ENCODE measurements at regions not wholly inside any gene's neighbourhood (a gene's known extent, or its start where the extent isn't known, plus 50 kb on each side); places are given as distances from the start of the nearest gene placed in this dataset.

DNA sequence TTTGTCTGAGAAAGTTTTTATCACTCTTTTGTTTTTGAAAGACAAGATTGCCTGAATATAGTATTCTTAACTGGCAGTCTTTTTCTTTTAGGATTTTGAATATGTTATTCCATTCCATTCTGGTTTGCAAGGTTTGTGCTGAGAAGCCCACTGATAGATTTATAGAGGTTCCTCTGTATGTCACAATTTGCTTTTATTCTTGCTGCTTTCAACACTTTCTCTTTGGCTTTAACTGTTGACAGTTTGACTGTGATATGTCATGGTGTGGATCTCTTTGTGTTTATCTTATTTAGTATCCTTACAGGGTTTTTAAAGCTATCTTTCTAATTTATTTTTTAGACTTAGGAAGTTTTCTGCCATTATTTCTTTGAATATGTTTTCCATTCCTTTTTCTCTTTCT is 331.2 kb upstream of the ATP11B start:
- no peak for DNase-seq (ENCODE audit: low read depth)

DNA sequence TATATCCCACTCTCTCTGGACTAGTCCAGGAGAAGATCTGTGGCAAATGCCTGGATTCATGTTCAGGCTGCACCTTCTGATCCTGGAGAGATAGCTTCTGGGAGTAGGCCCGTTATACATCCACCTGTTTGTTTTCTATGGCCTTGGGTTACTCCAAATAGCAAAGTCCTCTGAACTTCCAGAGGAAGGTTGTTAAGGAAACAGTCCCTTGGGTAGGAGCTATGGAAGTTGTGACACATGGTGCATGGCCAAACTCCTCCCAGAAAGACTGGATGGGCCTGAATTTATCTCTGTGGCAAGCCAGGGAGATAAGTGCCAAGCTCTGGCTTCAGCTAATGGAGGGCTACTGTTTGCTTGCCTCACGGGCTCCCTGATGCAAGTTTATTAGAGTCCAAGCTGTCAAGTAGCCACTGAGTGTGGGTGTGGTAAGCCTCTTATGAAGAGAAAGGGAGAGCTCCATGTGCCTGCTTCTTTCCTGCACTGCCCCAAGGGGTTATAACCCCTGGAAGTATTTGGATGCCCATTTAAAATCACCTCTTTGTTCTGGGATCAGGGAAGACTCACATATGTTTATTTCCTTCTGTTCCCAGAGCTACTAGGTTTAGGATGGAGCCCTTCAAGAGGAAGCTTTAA is 328.7 kb upstream of the ATP11B start:
- DNase-seq (ENCODE audit: low read depth) = no peak

DNA sequence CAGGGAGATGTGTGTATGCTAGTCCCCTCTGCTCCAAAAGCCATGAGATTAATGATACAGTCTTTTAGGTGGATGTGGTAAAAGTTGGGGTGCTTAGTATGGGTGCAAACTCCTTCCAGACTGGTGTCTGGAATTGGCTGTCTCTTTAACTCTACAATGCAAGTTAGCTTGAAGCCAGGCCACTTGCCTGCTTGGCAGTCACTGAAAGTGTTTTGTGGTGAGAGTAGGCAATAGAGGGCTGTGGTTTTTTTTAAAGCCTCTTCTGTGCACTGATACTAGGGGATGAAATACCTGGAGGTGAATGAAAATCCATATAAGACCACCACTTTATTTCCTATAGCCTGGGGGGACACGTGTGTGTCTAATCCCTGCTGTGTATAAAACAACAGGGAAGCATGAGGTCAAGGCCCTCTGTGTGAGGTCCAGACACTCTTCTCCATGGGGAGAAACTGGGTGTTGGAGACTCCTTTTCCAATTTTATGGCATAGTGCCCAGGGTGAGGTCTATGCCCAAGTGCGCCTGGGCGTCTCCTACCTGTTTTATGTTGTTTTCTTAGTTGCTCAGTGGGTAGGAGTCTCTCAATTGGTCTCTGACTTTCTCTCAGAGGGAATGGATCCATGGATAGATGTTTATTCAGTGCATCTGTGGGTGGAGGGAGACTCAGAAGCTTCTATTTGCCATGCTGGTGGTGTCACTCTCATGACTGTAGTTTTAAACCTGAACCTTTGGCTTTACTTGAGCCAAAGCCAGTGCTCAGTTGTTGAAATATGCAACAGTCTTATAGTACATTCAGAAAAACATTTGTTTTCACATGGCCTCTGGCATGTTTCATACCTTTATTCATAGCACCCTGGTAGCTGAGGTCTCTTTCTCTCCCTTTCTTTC is 327.8 kb upstream of the ATP11B start:
- no peak for DNase-seq (ENCODE audit: low read depth)

DNA sequence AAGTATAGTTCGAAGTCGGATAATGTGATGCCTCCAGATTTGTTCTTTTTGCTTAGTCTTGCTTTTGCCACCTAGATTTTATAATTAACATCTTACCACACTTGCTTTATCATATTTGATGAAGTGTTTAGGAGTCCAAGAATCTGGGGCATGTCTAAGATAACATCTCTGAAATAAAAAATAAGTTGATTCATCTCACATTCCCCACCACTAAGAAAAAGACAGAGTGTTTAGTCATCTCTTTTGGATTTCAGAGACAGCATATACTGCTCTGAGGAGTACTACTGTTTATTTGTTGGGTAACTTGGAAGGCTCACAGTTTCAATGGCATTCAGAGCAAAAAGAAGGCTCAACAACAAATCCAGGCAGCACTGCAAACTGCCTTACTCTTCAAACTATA is 324.2 kb upstream of the ATP11B start:
- DNase-seq (ENCODE audit: low read depth) = no peak

DNA sequence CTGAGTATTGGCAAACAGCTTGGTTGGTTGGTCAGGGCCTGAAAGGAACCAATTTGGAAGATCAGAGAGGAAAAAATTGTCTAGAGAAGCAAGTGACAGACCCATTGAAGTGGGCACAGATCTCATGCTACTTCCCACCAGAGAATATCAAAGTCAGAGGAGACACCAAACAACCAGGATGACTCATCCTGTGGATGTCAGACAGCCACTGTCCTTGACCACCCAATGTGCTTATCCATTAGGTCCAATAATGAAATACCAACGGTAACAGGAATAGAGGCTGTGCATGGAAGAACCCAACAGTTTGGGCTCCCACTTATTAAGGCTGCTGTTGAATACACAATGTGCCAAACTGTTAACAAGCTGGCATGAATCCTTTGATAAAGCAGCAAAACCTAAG is 323.1 kb upstream of the ATP11B start:
- no peak for DNase-seq (ENCODE audit: low read depth)

DNA sequence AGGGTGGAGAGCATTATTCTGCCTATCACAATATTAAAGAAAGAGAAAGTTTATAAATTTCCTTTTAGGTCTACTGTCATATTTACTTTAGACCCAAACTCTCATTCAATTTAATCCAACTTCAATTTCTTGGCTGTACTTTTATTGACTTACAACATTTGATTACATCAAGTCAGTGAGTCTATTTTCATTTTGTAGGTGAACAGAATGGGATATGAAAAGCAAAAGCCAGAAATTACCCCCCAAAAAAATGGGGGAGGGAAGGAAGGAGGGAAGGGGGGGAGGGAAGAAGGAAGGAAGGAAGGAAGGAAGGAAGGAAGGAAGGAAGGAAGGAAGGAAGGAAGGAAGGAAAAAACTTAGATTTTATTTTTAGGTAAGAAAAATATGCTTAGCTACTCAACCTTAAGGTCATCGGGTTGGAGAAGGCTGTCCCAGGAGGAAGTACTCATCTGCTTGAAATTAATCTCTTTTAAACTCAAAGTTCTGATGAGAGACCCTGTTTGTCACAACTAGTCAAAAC is 320.1 kb upstream of the ATP11B start:
- no peak for DNase-seq (ENCODE audit: low read depth)

DNA sequence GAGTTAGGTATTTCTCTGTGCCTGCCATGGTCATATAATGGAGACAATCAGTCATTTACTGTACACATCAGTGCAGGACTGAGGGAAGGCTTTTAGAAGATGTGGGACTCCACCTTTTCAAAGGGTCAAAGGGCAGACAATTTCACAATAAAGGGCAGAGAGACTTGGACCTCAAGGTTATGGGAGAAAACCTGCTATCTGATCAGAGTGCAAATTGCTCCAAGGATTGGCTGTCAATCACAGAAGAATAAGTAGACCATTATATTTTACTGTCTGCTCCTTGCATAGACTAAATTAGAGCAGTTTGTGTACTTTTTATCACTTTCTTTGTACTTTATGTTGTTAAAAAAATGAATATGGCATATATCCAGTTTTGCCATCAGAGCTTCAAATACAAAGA is 314.9 kb upstream of the ATP11B start:
- no peak for DNase-seq (ENCODE audit: low read depth)

DNA sequence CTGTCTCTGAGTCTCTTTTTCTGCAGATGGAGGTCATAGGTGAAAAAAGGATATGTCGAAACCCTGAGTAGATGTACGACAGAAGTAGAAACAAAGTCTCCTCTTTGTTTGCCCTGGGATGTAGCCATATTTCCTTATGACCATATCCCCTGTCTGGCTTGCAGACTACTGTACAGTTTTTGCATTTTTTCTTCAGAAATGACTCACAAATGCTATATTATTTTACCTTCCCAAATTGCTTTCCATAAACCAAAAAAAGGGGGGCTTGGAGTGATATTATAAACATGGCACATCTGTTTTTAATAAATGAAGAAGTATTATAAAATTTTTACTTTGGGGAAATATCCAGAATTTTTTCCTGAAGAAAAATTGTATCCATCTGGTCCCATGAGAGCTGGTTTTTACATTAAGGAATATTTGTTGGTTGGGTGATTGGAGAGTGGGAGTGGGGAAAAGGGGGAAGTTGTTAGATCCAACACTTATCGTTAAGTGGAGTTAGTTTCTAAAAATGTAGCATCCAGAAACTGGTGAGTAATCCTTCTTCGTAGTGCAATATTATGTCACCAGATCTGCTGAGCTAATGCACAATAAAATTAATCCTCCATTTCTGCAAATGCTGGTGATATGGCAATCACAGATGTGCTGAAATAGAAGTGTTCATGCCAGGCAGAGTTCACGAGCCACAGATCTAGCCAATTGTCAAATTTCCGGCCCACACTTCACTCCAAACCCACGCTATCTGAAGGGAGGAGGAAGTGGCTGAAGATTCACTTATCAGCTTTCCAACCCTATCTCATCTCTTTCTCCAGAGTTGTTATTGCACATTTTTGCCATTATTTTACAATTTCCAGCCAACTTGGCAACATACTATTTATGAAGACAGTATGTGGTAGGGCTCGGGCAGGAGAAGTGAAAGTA is 313.6 kb upstream of the ATP11B start:
- no peak for DNase-seq (ENCODE audit: low read depth)

DNA sequence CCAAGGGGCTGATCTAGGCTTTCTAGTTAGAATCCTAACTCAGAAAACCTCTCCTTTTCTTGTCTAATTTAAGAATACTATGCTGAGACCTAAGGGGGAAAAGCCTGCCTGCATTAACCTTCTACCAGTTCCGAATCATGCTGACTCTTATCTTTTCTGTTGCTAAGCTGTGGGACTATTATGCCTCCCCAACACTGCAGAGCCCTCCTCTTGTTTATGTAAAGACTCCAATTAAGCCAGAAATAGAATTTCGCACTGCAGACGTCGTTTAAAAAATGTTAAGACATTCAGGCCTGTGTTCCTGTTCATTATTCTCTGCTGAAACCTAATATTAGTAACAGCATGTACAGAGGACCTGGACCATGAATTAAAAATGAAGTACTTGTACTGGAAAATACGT is 310.6 kb upstream of the ATP11B start:
- no peak for DNase-seq (ENCODE audit: low read depth)

DNA sequence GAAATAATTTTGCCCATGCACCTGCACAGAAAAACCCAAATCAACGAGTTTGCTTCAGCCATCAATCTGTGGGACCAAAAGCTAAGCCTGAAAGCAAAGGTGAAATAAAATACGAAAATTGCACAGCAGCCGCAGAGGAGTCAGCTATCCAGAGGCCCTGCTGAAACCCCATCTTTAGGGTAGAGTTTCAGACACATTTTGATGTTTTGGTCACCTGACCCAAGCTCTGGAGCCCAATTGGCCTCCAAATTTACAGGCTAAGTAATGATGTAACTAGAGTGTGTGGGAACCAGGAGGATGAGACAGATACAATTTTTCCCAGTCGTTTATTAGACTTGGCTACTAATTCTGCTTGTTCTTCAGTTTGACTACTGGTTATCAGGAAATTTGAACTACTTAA is 308.6 kb upstream of the ATP11B start:
- no peak for DNase-seq (ENCODE audit: low read depth)

DNA sequence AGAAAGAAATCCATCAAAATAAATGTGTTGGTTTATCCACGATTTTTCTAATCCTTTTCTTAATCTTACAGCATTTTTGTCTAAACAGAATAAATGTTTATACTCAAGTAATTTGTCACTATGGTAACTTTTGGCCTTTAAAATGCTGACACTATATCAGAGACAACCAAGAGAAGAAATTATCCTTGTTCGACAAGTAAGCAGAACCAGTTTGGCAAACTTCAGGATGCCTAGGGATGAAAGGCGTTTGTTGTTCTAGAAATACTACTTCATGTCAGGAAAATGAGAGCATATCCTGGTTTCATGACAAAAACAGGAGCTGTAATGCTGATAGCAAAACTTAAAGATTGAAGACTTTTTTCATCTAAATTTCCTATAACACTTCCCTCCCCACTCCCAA is 308.0 kb upstream of the ATP11B start:
- no peak for DNase-seq (ENCODE audit: low read depth)

DNA sequence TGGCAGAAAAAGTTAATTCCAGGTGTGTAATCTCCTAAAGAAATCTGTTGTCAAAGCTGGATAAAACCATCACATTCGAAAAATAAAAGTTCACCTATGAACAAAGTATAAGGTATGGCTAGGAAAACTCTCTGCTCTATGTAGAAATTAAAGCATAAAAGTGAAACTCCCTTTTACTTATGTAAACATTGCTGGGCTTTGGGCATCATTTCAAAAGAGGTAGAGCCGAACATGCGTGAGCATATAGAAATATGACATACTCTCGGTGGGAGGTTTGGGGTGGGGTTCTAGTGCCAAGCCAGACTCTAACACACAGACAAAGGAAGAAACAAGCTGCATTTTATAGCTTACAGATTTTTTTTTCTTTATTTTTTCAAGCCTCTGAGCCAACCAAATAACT is 306.8 kb upstream of the ATP11B start:
- no peak for DNase-seq (ENCODE audit: low read depth)

DNA sequence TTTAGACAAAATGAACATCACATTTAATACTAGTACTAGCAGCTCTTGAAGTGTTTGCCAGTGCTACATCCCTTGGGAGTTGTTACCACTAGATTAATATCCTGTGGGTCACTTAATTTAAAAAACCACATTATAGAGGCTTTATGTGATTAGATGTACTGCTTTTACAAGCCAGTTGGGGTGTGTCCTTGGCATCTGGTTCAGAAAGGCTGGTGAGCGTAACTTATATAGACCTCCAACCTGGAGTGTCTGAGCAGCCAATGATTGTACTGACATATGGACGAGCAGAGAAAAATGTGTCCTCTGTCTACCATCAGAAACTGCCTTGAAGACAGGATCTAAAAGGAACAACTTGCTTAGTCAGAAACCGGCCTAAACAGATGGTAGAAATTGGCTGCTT is 306.2 kb upstream of the ATP11B start:
- DNase-seq (ENCODE audit: low read depth) = no peak

DNA sequence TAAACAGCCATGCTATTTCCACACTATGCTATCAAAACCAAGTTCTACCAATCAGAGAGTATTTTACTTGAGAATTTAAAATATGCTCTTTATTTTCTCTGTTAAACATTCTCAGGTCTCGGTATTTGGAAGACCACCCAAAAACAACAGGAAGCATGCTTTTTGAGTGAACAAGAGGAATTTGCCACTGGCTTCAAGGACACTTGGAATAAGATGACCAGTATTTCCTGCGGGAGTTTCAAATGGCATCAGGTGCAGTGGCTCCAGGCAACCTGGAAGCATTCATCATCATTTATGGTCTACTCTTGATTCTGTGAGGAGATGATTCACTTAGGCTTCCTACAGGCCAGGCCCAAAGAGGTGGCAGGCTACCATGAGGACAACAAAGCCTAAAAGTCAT is 305.7 kb upstream of the ATP11B start:
- DNase-seq (ENCODE audit: low read depth) = no peak

DNA sequence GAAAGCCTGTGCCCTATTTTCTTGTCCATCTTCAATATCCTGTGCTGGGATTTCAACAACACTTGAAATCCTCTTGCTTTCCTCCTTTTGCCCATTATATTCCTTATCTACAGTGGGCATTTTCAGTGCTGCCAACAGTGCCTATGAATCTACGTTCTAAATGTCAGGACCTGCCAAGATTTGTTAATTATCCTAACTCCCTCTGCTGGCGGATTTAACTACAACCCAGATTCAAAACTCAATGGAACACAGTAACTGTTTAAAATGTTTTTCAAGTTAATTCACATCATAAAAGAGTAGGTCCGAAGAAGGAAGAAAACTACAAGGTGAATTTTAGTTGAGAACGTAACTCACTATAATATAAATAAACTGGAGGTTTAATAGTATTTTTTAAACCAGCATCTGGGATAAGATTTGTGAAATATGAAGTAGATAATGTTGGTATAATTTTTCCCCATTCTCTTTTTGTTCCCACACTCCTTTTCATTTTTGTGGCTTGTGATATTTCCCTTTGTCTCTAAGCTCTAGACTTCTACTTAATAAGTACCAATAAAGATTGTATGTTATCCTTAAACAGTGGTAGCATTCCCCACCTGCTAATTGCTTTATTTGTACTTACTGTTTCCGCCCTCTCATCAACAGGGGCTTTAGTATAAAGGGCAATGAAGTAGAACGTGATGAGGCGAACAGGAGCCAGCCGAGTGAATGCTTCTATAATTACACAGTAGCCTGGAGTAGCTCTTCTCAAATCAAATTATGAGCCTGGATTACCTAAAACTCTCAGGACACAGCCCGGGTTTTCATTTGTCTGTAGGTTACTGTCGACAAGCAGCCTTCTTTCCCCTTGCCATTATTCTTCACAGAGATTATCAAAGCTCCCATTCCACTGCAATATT is 302.5 kb upstream of the ATP11B start:
- no peak for DNase-seq (ENCODE audit: low read depth)

DNA sequence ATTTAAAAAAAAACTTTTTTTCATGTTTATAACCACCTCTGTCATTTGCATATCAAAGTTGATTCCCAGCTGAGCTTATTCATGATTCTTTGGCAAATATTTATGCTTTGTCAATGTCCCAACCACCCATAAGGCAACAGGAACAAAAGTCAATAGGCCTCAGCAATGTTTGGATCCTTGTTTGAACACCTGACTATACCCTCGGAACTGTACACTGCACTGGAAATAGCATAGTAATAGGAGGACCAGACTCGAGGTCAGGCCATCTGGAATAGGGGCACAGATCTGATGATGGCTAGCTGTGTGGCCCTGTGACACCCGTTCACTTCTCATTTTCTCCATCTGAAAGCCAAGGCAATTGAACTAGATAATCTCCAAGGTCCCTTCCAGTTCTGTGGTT is 301.7 kb upstream of the ATP11B start:
- DNase-seq (ENCODE audit: low read depth) = no peak

DNA sequence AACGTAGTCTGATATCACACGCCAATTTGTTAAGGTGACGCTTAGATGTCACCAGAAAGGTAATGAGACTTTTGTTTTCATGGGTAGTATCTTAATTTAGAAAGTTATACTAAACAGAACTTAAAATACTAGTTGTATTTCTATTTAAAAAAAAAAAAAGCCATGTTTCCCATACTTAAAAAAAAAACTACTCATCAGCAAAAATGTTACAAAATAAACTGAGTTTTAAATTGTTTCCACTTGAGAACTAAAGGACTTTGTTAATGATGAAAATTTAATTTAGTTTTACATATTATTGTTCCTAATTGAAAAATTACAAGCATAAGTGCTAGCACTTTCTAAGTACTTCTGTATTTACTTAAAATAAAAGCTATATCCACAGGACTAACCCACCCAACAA is 300.8 kb upstream of the ATP11B start:
- DNase-seq (ENCODE audit: low read depth) = no peak

DNA sequence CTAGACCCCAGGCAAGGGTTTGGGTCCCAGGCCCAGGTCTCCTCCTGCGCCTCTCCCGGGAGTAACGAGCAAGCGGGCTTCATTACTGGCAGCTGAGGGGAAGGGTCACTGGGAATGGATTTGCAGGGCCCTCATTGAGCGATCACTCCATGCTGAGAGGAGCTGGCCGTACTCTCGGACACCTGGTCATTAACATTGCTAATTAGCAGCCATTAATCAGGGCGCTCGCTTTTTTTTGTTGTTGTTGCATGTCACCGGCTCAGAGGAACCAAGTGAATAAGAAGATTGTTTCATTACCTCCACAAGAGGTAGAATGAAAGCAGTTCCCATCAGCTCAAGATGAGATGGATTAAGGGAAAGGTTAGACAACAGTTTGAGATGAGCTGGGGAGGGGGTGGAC is 293.0 kb upstream of the ATP11B start:
- DNase-seq (ENCODE audit: low read depth) = no peak

DNA sequence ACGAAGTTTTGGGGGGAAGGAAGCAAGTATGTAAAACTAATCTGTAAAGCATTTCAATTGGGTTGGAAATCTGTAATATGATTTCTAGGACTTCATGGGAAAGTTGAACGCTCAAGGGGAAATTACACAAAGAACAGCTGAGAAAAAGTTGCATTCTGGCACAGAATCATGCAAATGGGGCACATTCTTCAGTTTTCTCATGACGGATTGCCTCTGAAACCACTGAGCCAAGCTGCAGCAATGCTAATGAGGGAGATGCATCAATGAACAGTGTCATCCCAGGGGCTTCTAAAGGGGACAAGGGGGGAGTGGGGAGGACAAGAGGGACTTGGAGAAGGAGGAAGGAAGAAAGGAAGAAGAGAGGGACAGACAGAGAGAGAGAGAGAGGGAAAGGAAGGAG is 291.4 kb upstream of the ATP11B start:
- no peak for DNase-seq (ENCODE audit: low read depth)

DNA sequence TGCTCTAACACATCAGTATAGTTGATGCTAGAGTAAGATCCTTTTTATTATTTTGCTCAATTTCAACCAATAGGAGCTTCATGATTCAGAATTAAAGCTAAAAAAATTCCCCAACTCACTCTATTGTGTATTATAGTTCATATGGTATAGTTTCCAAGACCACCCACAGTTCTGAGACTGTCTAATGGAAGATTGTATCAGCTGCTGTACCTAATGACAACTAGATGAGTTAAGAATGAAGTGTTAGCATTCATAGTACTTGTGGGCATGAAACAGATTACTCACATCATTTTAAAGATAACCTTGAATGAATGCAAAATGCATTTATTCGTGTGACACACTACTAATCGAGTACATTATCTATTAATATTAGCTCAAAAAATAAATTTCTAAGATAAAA is 289.9 kb upstream of the ATP11B start:
- DNase-seq (ENCODE audit: low read depth) = no peak

DNA sequence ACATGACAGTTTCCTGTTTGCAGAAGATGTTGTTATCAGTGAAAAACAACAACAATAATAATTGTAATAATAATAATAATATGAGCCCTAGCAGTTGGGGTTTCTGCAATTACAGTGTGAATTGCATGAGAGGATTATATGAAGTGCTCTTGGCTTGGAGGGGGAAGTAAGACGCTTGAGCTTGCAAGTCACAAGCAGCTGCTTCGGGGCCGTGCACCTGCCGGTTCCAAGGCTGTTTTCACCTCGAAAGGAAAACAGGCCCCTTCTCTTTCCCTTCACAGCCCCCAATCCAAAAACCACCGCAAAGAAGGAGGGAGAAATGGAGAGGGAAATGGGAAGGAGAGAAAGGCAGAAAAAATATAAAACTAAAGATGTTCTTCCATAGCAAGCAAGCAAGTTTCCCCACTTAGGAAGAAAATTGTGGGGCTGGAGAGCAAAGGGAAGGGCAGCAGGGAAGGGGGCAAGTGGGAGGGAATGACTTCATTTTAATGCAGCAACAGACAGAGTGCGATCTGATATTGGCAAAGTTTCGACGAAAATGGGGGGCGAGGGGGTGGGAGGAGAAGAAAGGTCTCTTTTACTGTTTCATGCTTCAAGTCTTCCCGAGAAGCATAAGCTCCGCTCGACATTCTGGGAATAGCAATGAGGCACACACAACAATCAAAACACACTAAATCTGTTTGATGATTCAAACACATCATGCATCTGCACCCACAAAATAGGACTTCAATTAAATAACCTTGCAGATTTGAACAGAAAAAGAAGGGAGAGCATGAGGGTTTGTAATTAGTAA is 284.2 kb upstream of the ATP11B start:
- DNase-seq (ENCODE audit: low read depth) = no peak

Data from GM04504 (cell line).